ENCODE measurements at regions not wholly inside any gene's neighbourhood (a gene's known extent, or its start where the extent isn't known, plus 50 kb on each side); places are given as distances from the start of the nearest gene placed in this dataset.

DNA sequence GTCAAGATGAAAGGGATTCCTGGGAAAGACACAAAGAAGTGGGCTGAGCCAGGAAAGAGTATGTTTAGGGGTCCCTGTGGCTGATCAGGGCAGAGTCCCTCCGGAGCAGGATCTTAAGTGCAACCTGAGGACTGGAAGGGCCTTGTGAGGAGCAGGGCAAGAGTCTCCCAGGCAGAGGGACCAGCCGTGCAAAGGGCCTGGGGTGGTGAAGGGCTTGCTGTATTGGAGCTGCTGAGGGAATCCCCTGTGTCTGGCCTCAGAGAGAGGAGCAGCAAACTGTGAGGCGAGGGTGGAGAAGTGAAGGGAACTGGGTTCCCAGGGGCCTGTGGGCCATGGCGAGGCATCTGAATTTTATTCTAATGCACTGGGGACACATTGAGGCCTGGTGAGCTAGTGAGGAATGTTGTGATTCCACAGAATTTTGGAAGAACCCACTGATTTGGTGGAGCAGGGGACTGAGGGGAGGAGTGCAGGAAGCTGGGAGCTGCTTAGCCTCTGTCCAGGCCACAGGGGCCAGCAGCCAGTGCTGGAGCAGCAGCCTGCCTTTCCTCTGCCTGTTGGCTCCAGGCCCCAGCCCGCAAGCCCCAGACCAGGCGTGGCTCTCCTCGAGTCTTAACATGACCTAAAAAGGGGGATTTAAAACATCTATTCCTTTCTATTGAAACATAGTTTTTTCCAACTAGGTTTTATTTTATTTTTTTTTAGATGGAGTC, 138.4 kb upstream of the IGFBP3 start:
- H3K9ac ChIP-seq = no peak overlapping the region
- H2AFZ ChIP-seq = no peak overlapping the region
- no peaks in the 10 kb centered on the region for H3K9me2 ChIP-seq (ENCODE audit: insufficient read depth)
- peaks cover 8% of the 10 kb centered on the region; the same call in 1 of the 2 replicates for H3K4me1 ChIP-seq (ENCODE audit: insufficient read depth)
- WGBS, 2 experiments (ENCODE audit: low coverage in 1 of 2, low lambda C conversion rate in 2 of 2, missing lambda C conversion rate in 2 of 2) = 87 to 95% methylated on average over 7 of the region's 7 CpGs
- TF ChIP-seq EZH2phosphoT487 (IDR thresholded peaks at IDR 0.05; ENCODE audit: insufficient read depth, low read depth) (no peak), EZH2 (IDR thresholded peaks at IDR 0.05; ENCODE audit: insufficient read depth, poor library complexity, severe bottlenecking) (no peak)
- no peaks in the 10 kb centered on the region for H3K27me3 ChIP-seq (replicated peaks; ENCODE audit: insufficient read depth)
- no peaks in the 10 kb centered on the region for H4K20me1 ChIP-seq (ENCODE audit: insufficient read depth)
- H3F3A ChIP-seq (ENCODE audit: insufficient read depth) = no peaks in the 10 kb centered on the region
- no peaks in the 10 kb centered on the region for H3K9me3 ChIP-seq (ENCODE audit: low read depth)
- no peak overlapping the region for H3K27ac ChIP-seq
- no peaks in the 10 kb centered on the region for H3K36me3 ChIP-seq (ENCODE audit: low read depth)
- H3K79me2 ChIP-seq (ENCODE audit: insufficient read depth) = no peaks in the 10 kb centered on the region
- DNase-seq = no peak
- no peak overlapping the region for H3K4me2 ChIP-seq (ENCODE audit: unreplicated experiment)
- in situ Hi-C loops (cut with MboI) = no loop called here
- no peak overlapping the region for H3K4me3 ChIP-seq

DNA sequence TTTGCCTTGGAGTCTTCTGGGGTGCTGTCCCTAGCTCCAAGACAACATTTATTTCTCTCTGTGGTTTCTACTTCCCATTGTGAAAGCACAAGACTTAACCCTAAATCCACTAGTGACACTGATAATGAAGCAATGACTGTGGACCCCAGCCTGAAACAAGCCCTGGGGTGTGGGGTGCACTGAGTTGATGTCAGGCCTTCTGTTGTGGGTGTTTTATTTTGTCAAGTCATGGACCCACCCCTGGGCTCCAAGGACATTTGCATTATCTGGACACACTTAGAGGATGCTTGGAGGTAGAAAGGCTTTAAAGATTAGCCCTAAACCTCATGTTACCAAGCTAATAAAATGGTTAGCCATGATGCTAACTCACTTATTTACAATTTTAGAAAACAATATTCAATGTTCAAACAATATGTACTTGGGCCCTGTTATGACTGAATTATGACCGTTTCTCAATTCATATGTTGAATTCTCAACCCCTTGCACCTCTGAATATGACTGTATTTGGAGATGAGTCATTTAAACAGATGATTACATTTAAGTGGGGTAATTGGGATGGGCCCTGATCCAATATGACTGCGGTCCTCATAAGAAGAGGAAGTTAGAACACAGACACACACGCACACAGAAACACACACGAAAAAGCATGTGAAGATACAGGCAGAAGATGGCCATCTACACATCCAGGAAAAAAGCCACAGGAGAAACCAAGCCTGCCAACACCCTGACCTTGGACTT, 137.2 kb upstream of the IGFBP3 start:
- Histone ChIP-seq H4K20me1 (ENCODE audit: insufficient read depth) (no peaks in the 10 kb centered on the region), H3K79me2 (ENCODE audit: insufficient read depth) (no peaks in the 10 kb centered on the region), H3K4me1 (ENCODE audit: insufficient read depth) (peaks cover 15% of the 10 kb centered on the region; the same call in 1 of the 2 replicates), H2AFZ (peak overlapping the region; percentile 4; the same call in 1 of the 2 replicates), H3K4me3 (no peak overlapping the region), H3K9me2 (ENCODE audit: insufficient read depth) (no peaks in the 10 kb centered on the region), H3K27me3 (replicated peaks; ENCODE audit: insufficient read depth) (no peaks in the 10 kb centered on the region), H3F3A (ENCODE audit: insufficient read depth) (no peaks in the 10 kb centered on the region), H3K9me3 (ENCODE audit: low read depth) (no peaks in the 10 kb centered on the region), H3K4me2 (ENCODE audit: unreplicated experiment) (no peak overlapping the region), H3K27ac (no peak overlapping the region), H3K9ac (no peak overlapping the region), H3K36me3 (ENCODE audit: low read depth) (no peaks in the 10 kb centered on the region)
- peak; percentile 58 for DNase-seq
- in situ Hi-C loops (cut with MboI) = no loop called here
- TF ChIP-seq EZH2 (IDR thresholded peaks at IDR 0.05; ENCODE audit: insufficient read depth, poor library complexity, severe bottlenecking) (no peak), EZH2phosphoT487 (IDR thresholded peaks at IDR 0.05; ENCODE audit: insufficient read depth, low read depth) (no peak)
- WGBS, 2 experiments (ENCODE audit: low coverage in 1 of 2, low lambda C conversion rate in 2 of 2, missing lambda C conversion rate in 2 of 2) = 38 to 44% methylated on average over 4 of the region's 4 CpGs

DNA sequence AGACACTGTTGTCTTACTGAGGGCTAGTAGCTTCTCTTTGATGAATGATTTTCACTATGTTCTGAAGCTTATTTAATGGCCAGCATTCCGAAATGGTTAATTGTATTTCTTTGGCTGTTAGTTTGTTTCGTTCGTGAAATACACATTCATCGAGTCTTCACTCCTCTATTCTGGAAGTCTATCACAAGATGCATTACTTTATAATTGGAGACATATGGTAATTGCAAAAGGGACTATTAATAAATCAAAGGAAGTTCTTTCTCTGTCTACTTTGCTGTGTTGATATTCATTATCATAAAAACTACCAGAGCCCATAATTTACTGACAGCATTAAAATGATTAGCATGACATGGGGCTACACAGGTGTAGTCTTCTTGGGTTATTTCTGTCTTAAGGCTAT, 133.8 kb upstream of the IGFBP3 start:
- H3K36me3 ChIP-seq (ENCODE audit: low read depth) = no peaks in the 10 kb centered on the region
- H3K4me3 ChIP-seq = no peak overlapping the region
- H3F3A ChIP-seq (ENCODE audit: insufficient read depth) = no peaks in the 10 kb centered on the region
- 24 to 27% methylated on average over 4 of the region's 4 CpGs for WGBS, 2 experiments (ENCODE audit: low coverage in 1 of 2, low lambda C conversion rate in 2 of 2, missing lambda C conversion rate in 2 of 2)
- H3K9ac ChIP-seq = no peak overlapping the region
- in situ Hi-C loops (cut with MboI) = no loop called here
- no peak overlapping the region for H2AFZ ChIP-seq
- no peaks in the 10 kb centered on the region for H3K9me2 ChIP-seq (ENCODE audit: insufficient read depth)
- H3K9me3 ChIP-seq (ENCODE audit: low read depth) = no peaks in the 10 kb centered on the region
- H3K4me1 ChIP-seq (ENCODE audit: insufficient read depth) = peaks cover 15% of the 10 kb centered on the region; the same call in 1 of the 2 replicates
- TF ChIP-seq EZH2 (IDR thresholded peaks at IDR 0.05; ENCODE audit: insufficient read depth, poor library complexity, severe bottlenecking) (no peak), EZH2phosphoT487 (IDR thresholded peaks at IDR 0.05; ENCODE audit: insufficient read depth, low read depth) (no peak)
- no peaks in the 10 kb centered on the region for H3K27me3 ChIP-seq (replicated peaks; ENCODE audit: insufficient read depth)
- no peaks in the 10 kb centered on the region for H4K20me1 ChIP-seq (ENCODE audit: insufficient read depth)
- H3K79me2 ChIP-seq (ENCODE audit: insufficient read depth) = no peaks in the 10 kb centered on the region
- DNase-seq = no peak
- no peak overlapping the region for H3K4me2 ChIP-seq (ENCODE audit: unreplicated experiment)
- no peak overlapping the region for H3K27ac ChIP-seq

DNA sequence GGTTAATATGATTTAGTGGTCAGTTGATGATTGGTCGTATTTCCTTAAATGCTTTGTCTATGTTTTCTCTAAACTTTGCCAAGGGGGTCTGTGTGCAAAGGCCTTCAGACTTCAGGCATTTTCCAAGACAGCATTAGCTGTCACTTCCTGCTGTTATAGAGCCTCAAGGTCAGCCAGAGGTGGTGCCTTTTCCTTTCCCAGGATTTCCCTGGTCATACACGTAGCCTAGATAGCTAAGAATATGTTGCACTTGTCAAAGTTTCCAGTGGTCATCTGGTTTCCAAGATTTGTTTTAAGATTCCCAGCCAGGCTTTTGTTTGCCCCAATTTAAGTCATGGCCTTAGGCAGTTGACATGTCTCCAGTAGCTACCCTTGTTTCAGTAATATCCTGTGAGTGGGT, 133.2 kb upstream of the IGFBP3 start:
- Histone ChIP-seq H3K9me3 (ENCODE audit: low read depth) (no peaks in the 10 kb centered on the region), H3K36me3 (ENCODE audit: low read depth) (no peaks in the 10 kb centered on the region), H3K27ac (no peak overlapping the region), H3K9me2 (ENCODE audit: insufficient read depth) (no peaks in the 10 kb centered on the region), H3K4me2 (ENCODE audit: unreplicated experiment) (no peak overlapping the region), H3K79me2 (ENCODE audit: insufficient read depth) (no peaks in the 10 kb centered on the region), H4K20me1 (ENCODE audit: insufficient read depth) (no peaks in the 10 kb centered on the region), H3F3A (ENCODE audit: insufficient read depth) (no peaks in the 10 kb centered on the region), H3K27me3 (replicated peaks; ENCODE audit: insufficient read depth) (no peaks in the 10 kb centered on the region), H2AFZ (0 out of 2 replicates have a peak overlapping the region, but pooled peaks have one; percentile 11), H3K4me3 (no peak overlapping the region), H3K9ac (no peak overlapping the region), H3K4me1 (ENCODE audit: insufficient read depth) (peaks cover 15% of the 10 kb centered on the region; the same call in 1 of the 2 replicates)
- in situ Hi-C loops (cut with MboI) = no loop called here
- no peak for TF ChIP-seq EZH2 (IDR thresholded peaks at IDR 0.05; ENCODE audit: insufficient read depth, poor library complexity, severe bottlenecking)
- no peak for TF ChIP-seq EZH2phosphoT487 (IDR thresholded peaks at IDR 0.05; ENCODE audit: insufficient read depth, low read depth)
- 57 to 72% methylated on average over 2 of the region's 2 CpGs for WGBS, 2 experiments (ENCODE audit: low coverage in 1 of 2, low lambda C conversion rate in 2 of 2, missing lambda C conversion rate in 2 of 2)
- DNase-seq = peak; percentile 13

Data from GM23248 (cell line).